Hematopoietic multipotent progenitor cell treated with erythropoietin and hydrocortisone succinate and interleukin-3 and kit ligand, for 17 days (in vitro differentiated cells): ENCODE measurements at regions not wholly inside any gene's neighbourhood (a gene's known extent, or its start where the extent isn't known, plus 50 kb on each side); places are given as distances from the start of the nearest gene placed in this dataset.
"Not testable (repeated sequence)": the region's sequence is repeated elsewhere in the genome, so short reads cannot be mapped to it uniquely, and the experiment has no call there.

Experiments used
- DNase-seq: peaks from one replicate; pipeline ENCODE4 v3.0.0-alpha.2; 2015; ENCODE audit warnings: low spot score

DNA sequence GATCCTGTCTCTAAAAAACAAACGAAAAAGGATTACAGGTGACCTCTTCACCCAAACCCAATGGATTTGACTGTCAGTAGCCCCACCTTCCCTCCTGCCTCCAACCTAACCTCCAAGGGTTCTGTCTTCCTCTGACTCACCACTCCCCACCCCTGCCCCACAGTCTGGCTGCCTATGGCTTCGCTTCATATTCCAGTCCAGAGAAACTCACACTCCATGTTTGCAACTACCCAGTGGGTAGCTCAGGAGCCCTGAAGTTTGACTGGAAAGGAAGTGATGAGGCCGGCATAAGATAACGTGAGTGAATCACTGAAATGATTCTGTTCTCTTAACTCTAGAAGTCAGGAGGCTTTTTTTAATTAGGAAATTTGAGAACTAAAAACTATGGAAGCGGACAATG, 303.9 kb downstream of the FOXO1 start:
- no peak for DNase-seq

DNA sequence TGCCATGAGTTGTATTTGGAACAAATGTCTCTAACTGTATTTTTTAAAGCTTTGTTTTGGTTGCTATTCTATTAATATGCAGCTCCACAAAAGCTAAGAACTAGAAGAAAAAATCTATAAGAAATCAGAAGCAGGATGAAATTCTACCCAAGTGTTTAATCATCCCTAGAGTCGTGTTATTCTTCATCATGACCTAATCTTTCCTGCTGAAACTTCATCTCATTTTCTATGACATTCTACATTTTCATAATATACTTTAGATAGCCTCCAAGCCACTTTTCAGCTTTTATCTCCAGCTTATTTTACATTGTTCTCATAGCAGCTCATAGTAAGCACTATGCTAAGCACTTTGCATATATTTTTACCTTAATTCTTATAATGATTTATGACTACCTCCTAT, 302.8 kb downstream of the FOXO1 start:
- no peak for DNase-seq

DNA sequence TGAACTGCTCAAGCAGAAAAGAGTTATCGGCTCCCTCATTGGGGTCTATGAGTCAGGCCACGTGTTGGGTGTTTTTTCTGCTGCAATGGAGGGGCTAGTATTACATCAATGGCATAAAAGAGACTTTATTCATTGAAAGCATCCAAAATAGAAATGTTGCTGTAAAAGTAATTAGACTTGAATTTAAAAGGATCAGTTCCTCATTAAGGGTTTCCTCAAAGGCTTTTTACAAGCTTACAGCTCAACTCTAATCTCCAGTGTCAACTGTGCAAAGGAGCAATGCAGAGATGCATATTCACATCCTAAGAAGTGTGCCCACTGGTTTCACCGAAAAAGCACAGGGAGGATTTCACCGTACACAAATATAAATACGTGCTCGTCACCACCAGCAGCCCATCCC, 300.3 kb downstream of the FOXO1 start:
- DNase-seq: no peak

DNA sequence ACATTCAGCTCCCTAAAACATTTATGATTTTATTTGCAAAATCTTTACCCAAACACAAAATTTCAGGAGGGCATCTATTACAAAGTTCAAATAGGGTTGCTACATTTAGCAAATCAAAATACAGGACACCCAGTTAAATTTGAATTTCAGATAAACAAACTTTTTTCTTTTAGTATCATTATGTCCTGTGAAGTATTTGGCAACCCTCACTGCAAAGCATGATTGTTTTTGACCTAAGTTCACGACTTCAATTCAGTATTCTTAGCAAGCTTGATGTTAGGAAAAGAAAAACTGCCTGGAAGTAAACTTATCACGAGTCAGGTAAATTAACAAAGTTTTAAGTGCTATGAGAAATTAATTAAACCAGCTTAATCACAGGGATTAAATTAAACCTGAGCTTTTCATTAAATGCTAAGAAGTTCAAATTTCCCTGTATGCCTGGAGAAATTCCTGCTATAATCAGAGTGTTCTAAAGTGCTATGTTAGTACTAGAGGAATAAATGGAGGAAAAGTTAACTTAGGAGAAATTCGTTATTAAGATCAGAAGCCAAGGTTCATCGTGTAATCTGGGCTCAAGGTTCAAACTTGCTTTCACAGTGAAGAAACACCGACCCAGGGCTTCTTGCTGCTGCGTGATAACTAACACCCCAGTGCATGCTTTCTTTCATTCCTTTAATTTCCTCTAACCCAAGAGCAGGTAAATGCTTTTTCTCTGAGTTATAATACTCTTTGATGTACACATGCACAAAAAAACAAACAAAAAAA, 298.1 kb downstream of the FOXO1 start:
- DNase-seq: no peak

DNA sequence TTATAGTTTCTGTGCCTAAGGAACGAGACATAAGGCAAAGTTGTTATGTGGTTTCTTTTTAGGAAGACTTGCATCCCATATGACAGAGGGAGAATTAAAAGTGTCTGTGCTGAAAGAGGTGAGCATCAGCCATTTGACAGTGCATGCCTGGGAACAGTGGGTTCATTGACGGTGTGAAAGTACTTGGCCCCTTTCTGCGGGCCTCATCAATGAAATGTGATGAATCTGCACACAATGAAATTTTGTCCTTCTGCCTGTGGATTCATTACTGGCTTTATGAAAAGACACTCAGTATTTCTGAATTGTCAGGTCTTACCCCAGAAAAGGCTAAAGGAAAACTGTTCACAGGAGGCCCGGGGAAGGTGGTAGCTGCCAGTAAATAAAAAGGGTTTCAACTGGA, 295.8 kb downstream of the FOXO1 start:
- DNase-seq: no peak

DNA sequence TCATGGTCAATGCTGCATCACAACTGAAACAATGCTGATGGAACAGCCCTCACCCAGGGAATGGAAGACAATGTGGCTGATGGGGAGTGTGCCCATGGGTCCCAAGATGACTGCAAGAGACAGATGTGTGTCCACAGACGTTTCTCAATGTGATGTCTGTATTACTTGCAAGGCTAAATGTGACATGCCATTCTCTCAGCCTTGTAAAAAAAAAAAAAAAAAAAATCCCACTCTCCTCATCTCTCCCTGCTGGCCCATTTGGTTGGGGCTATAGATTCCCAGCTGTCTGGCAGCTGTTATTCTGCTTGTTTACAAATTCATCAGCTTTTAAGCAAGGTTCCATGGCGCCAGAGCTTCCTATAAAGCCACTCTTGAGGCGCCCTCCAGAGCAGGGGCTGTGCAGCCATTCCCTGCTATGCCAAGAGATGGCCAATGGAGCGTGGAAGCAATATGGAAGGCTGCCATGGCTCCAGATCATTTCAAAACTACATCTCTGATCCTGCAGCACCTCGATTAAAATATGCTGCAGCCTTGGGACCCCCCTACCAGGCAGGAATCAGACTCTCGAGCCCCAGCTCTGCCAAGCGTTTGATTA, 294.8 kb downstream of the FOXO1 start:
- no peak for DNase-seq

DNA sequence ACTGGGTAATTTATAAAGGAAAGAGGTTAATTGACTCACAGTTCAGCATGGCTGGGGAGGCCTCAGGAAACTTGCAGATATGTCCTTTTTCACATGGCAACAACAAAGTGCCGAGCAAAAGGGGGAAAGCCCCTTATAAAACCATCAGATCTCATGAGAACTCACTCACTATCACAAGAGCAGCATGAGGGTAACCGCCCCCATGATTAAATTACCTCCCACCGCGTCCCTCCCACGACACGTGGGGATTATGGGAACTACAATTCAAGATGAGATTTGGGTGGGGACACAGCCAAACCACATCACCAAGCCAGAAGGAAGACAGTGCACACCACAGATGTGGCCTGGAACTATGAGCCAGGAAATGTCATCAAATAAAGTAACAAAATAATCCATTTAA, 292.8 kb downstream of the FOXO1 start:
- not testable (repeated sequence) for DNase-seq

DNA sequence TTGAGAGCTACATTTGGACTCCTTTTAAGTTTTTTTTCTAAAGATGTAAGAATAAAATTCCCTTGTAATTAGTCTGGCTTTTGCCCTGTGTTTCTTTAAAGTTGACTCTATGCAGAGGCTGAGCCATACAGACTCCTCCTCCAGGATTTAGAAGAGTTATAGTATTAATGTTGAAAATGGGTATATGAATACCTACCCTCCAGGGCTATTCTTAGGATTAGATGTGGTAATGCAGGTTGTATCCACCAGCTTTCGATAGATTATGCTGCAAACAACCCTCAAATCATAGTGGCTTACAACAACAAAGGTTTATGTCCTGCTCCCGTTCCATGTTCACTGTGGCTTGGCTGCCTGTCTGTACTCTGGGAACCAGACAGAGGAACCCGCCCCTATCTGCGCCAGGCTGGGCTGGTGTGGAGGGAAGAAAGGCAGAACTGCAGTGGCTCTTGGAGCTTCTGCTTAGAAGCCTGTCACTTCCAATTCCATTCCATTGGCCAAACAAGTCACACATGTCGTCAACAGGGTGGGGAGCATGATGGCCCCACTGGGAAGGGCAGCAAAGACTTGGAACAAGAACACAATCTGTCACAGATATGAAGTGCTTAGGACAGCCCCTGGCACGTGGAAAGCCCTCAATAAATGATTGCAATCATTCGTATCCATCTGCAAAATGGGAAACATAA, 290.8 kb downstream of the FOXO1 start:
- no peak for DNase-seq

DNA sequence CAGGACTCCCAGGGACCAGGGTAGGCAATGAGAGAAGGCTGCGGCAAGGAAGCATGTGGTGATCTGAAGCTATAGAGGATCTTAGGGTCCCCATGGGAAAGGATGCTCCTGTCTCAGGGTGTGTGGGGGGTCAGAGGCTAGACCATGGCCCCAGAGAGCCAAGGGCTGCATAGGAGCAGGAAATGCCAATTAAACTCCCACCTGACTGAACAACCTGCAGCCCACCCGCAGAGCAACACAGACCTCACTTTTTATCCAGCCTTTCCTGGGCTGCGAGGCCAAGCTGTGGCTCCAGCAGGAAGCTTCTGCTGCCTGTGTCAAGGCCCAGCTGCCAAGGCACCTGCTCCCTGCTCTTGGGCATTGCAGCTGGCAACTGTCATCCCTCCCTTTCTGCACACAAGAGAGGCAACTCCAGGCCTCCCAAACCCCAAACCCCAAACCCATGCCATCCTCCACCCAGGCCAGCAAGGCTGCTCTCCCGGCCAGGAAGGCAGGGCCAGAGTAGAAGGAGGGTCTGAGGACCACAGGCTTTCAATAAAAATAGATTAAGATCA, 290.1 kb downstream of the FOXO1 start:
- no peak for DNase-seq

DNA sequence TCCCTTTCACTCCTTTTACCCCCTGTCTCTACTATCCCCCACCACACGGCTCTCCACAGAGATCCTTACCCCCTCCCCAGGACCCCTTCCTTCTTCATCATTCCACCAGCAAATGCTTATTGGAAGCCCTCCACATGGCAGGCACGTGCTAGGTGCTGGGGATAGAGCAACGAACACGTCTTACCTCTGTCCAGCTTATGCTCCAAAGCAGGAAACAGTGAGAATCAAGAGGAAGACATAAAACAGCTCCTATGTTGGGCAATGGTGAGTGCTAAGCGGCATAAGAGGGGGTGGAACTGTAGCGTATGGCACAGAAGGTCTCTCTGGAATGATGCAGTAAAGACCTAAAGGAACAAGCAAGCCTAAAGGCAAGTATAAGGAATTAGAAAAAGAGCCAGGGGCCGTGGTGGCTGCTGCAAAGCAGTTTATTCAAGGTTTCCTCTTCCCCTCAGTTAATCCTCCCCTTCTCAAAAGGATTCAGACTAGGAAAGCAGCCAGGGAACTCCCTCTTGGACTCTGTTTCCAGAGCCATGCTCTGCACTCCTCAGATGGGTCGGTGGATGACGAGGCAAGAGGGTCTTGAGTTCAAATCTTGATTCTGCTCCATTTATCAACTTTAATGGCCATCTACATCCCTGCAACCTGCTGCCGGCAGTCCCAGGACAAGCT, 289.4 kb downstream of the FOXO1 start:
- DNase-seq: no peak

DNA sequence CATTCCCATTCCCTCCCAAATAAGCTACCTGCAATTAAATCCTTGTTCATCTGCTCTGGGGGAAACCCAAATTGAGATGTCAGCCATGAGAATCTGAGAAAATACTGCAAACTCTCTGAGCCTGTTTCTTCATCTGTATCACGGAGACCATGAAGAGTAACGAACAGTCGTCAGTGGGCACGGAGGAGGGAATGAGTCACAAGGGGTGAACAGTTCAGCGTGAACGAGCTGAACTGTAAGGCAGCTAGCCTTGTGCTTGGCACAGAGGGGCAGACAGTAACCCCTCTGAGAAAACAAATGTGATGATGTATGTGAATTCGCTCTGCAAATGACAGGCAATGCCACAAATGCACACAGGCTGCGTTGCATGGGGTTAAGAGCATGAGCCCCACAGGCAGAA, 288.7 kb downstream of the FOXO1 start:
- DNase-seq: no peak

DNA sequence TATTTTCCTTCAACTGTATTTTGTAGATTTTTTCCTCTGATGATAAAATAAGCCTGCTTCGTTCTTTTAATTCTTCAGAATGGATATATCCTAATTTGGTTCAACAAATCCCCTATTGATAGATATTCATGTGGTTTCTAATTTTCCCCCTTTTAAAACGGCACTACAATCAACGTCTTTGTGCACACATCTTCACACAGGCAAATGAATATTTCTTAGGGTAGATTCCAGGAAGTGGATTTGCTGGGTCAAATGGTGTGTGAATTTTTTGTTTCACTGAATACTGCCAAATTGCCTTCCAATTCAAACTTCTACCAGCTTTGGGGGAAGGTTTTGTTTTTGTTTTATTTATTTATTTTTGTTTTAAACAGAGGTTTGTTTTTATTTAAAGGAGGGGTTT, 287.2 kb downstream of the FOXO1 start:
- DNase-seq: no peak

DNA sequence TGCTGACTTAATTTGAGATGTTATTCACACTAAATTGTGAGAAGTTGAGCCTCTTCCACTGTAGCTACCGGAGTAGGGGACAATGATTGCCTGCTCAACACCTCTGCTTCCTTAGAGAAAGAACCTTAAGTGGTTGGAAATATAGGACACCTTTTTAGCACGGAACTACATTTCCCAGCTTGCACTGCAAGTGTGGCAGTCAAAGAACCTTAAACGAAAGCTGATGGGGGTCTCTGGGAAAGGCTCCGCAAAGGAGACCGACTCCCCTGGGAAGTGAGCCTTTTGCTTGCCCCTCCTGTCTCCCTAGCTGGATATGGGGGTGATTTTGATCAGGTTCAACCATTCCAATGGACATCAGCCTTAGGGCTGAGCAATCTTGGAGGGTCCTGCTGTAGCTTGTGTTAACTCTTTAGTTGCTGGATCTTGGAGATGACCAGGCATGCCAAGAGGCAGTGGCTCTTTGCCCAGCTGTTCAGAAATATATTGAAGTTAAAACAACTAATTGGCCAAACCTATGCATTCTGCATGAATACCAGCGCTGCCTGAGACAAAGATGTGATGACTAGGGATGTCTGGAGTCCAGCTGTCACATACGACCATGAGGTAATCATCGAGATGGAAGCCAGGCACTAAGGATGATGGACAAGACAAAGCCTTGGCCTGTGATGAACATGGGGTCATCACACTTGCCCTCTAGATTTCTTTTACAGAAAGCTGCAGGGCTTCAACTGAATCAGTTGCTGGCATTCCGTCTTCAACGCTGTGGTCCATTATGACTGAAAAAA, 286.5 kb downstream of the FOXO1 start:
- DNase-seq: no peak

DNA sequence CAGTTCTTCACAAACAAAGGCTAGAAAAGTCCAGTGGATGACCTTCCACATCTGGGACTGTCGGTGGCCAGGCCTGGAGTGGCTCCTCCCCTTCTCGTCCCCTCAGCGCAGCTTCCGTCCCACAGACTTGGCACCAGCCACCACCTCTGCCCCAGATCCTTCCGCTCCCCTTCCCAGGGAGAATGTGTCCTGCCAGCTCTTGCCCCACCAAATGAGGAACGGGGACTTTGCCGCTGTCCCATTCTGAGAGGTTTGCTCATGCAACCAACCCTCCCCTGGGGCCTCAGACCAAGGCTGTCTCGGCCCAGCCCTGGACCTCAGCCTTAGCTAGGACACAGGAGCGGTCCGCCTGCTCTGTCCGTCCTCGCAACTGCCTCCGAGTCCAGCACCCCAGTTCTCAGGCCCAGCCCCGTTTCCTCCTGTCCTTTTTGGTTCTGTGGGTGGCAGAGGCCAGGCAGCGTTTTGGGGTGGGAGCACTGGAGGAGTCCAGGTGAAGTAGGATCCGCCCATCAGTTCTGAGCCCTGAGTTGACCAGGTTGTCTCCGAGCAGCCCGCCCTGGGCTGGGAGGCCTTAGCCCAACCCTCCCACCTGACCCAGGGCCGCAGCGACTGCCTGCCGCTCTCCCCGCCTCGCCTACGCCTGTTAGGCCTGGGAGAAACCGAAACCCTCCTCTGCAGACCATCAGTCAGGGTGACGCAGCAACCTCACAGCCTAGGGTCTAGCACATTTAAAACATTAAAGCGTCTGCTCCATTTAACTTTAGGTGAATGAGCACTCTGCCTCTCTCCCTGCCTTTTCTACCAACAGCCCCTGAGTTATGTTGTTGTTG, 284.3 kb downstream of the FOXO1 start:
- DNase-seq: no peak

DNA sequence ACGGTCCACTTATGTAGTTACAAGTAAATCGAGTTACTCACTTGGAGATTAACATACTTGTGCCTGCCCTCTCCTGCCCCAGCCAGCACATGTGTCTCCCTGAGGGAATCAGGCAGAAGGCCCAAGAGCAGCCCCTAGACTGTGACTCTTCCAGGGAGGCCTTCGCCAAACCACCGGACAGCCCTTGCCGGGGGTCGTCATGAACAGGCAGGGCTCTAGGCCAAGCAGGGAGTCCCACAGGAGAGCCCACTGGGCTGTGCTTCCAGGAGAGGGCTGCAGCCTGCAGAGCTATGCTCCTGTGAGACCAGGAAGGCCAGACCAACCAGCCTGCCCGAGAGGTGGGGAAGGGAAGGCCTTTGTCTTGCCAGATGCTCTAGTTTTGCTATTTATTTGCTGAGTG, 283.3 kb downstream of the FOXO1 start:
- no peak for DNase-seq

DNA sequence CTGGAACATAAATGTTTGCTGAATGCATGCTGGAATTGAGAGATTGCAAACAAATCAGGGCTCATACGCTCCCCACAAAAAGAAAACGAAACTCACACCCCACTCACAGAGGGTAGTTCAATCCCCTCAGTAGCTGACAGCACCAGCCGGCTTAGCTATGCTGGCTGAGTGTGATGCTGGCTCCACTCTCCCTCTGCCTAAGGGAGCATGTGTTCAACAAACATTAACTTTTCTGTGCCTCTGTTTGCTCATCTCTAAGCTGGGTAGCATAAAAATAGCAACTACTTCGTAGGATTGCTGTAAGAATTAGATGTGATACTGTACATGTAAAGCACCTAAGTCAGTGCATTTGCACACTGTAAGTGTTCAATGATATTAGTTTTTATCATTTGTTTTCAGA, 282.6 kb downstream of the FOXO1 start:
- no peak for DNase-seq

DNA sequence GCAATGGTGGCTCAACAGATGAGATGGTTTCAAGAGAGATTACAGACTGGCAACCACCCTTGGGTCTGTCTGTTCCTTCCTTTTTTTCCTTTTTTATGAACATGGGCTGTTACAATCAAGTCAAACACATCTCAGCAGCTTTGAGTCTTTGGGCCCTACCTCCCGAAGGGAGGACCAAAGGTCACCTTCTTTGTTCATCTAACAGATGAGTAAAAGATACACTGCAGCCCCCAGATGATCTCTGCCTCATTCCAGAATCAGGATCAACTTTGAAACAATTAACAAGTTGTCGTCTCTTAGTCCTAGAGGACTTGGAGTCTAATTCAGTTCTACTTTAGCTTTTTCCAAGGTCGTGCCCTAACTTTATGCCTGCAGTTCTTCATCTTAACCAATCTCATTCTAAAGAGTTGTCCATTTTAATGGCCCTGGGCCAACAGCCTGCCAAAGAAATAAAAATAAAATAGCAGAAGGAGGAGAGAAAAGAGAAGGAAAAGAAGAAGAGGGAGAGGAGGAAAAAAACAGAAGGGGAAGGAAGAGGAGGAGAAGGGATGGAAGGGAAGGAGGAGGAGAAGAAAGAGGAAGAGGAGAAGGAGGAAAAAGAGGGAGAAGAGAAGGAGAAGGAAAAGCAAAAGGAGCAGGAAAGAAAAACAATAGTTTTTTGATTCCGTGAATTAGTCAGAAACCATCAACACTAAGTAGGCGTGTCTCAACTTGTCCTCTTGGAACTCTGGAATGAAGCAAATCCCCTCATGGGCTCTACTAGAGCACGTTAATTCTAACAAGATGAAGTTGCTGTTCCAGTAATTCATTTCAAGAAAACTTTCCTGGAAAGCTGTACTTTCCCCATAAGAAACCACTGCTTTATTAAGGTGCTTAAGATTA, 281.2 kb downstream of the FOXO1 start:
- no peak for DNase-seq

DNA sequence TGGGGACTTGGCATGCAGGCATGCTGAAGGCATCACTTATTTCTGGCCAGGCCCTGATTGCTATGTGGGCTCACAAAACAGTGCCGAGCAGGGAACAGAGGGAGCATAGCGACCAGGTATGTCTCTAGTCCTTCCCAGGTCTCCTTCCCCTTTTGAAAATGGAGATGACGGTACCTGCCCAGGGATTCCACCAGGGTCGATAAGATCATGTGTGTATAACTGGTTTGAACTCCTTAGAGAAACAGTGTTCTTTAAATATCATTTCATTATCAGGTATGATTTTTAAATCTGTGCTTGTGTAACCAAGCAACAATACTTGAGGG, 280.6 kb downstream of the FOXO1 start:
- DNase-seq: no peak

DNA sequence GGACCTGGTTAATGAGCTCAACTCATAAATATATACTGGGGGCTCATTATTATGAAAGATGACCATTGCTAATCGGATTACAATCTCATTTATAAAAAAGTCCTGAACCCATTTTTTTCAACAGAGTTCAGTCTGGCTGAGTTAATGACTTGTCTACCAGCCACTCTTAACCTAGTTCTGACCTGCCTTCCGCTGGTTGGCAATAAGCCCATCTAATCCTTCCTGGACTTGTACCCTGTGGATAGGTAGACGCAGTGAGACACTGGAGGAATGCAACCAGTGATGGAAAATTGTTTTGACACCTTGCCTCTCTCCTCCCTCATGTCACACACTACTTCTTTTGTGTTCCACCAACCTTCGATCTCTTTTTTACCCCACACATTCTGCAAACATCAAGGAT, 279.9 kb downstream of the FOXO1 start:
- no peak for DNase-seq

DNA sequence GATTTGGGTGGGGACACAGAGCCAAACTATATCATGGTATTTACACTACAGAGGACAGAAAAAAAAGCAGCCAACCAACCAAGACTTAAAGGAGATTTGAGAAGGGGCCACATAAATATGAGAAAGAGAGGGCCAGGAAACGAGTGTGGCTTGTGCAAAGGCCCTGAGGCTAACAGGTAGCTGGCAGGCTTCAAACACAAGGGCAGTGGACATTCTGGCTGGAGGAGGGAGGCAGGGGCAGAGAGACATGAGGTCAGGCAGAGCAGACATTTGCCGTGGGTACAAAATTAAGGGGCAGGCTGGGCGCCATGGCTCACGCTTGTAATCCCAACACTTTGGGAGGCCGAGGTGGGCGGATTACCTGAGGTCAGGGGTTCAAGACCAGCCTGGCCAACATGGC, 278.7 kb downstream of the FOXO1 start:
- no peak for DNase-seq
